Astrocyte (in vitro differentiated cells and primary cell): ENCODE measurements at regions not wholly inside any gene's neighbourhood (a gene's known extent, or its start where the extent isn't known, plus 50 kb on each side); places are given as distances from the start of the nearest gene placed in this dataset.
"Not testable (repeated sequence)": the region's sequence is repeated elsewhere in the genome, so short reads cannot be mapped to it uniquely, and the experiment has no call there.

Source experiments
- DNase-seq: peaks from one replicate; pipeline ENCODE4 v3.0.0-alpha.2; 2010; ENCODE audit warnings: low read depth
- FAIRE-seq: peaks from 2 replicates; lab custom pipeline; 2011; peaks lifted over from hg19 to GRCh38; lab: Jason Lieb, UNC
- H2AFZ ChIP-seq: 2 replicates; pipeline ENCODE4 v1.6.0; 2012; ENCODE audit warnings: low read depth, low read length, inconsistent platforms
- H3K27ac ChIP-seq: 2 replicates; pipeline ENCODE4 v1.5.1; 2011; ENCODE audit warnings: low read depth, low read length, inconsistent platforms
- H3K27me3 ChIP-seq: 2 replicates; pipeline ENCODE4 v1.6.0; 2011; ENCODE audit warnings: low read length, inconsistent platforms; ENCODE audit not compliant: insufficient read depth
- H3K36me3 ChIP-seq: 2 replicates; pipeline ENCODE4 v1.5.1; 2011; ENCODE audit warnings: low read length, inconsistent platforms; ENCODE audit not compliant: insufficient read depth
- H3K4me1 ChIP-seq: 2 replicates; pipeline ENCODE4 v1.5.1; 2011; ENCODE audit warnings: low read length, inconsistent platforms; ENCODE audit not compliant: insufficient read depth
- H3K4me2 ChIP-seq: 2 replicates; pipeline ENCODE4 v1.6.0; 2012; ENCODE audit warnings: low read length, inconsistent platforms
- H3K4me3 ChIP-seq: 2 replicates; pipeline ENCODE4 v1.5.1; 2011; ENCODE audit warnings: low read depth, mild to moderate bottlenecking, low read length, inconsistent platforms; ENCODE audit not compliant: insufficient read depth
- H3K79me2 ChIP-seq: 2 replicates; pipeline ENCODE4 v1.6.0; 2012; ENCODE audit warnings: mild to moderate bottlenecking, low read length, inconsistent platforms; ENCODE audit not compliant: insufficient read depth
- H3K9ac ChIP-seq: 2 replicates; pipeline ENCODE4 v1.6.0; 2012; ENCODE audit warnings: mild to moderate bottlenecking, low read length, inconsistent platforms
- H3K9me3 ChIP-seq: 2 replicates; pipeline ENCODE4 v1.5.1; 2012; ENCODE audit warnings: low read depth, mild to moderate bottlenecking, low read length, inconsistent platforms; ENCODE audit not compliant: insufficient read depth
- H4K20me1 ChIP-seq: 2 replicates; pipeline ENCODE4 v1.6.0; 2012; ENCODE audit warnings: low read length, inconsistent platforms; ENCODE audit not compliant: insufficient read depth
- H3K27ac Mint-ChIP-seq: one replicate; pipeline ENCODE4 v1.8.0; 2021; ENCODE audit warnings: mild to moderate bottlenecking, mixed read lengths; ENCODE audit not compliant: unreplicated experiment
- H3K27me3 Mint-ChIP-seq: one replicate; pipeline ENCODE4 v1.8.0; 2021; ENCODE audit warnings: low read depth, mixed read lengths; ENCODE audit not compliant: unreplicated experiment
- H3K36me3 Mint-ChIP-seq: one replicate; pipeline ENCODE4 v1.8.0; 2021; ENCODE audit warnings: low read depth, mixed read lengths; ENCODE audit not compliant: unreplicated experiment
- H3K4me1 Mint-ChIP-seq: one replicate; pipeline ENCODE4 v1.8.0; 2021; ENCODE audit warnings: low read depth, mixed read lengths; ENCODE audit not compliant: unreplicated experiment
- H3K4me3 Mint-ChIP-seq: one replicate; pipeline ENCODE4 v1.8.0; 2021; ENCODE audit warnings: mild to moderate bottlenecking, moderate library complexity, mixed read lengths; ENCODE audit not compliant: unreplicated experiment
- H3K9me3 Mint-ChIP-seq: one replicate; pipeline ENCODE4 v1.8.0; 2021; ENCODE audit warnings: mild to moderate bottlenecking, mixed read lengths; ENCODE audit not compliant: unreplicated experiment

DNA sequence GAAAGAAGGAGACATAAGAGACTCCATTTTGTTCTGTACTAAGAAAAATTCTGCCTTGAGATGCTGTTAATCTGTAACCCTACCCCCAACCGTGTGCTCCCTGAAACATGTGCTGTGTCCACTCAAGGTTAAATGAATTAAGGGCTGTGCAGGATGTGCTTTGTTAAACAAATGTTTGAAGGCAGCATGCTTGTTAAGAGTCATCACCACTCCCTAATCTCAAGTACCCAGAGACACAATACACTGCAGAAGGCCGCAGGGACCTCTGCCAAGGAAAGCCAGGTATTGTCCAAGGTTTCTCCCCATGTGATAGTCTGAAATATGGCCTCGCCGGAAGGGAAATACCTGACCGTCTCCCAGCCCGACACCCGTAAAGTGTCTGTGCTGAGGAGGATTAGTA, 152.4 kb upstream of the NOTCH2NLA start:
- H3K36me3 Mint-ChIP-seq, H3K27me3 ChIP-seq, H3K4me3 Mint-ChIP-seq, H3K9ac ChIP-seq, H4K20me1 ChIP-seq, FAIRE-seq, H3K4me2 ChIP-seq, H3K9me3 ChIP-seq, H3K27ac ChIP-seq, H3K4me3 ChIP-seq, DNase-seq, H3K27me3 Mint-ChIP-seq, H3K4me1 ChIP-seq, H2AFZ ChIP-seq, H3K27ac Mint-ChIP-seq, H3K9me3 Mint-ChIP-seq, H3K36me3 ChIP-seq, H3K79me2 ChIP-seq, H3K4me1 Mint-ChIP-seq: not testable (repeated sequence)

DNA sequence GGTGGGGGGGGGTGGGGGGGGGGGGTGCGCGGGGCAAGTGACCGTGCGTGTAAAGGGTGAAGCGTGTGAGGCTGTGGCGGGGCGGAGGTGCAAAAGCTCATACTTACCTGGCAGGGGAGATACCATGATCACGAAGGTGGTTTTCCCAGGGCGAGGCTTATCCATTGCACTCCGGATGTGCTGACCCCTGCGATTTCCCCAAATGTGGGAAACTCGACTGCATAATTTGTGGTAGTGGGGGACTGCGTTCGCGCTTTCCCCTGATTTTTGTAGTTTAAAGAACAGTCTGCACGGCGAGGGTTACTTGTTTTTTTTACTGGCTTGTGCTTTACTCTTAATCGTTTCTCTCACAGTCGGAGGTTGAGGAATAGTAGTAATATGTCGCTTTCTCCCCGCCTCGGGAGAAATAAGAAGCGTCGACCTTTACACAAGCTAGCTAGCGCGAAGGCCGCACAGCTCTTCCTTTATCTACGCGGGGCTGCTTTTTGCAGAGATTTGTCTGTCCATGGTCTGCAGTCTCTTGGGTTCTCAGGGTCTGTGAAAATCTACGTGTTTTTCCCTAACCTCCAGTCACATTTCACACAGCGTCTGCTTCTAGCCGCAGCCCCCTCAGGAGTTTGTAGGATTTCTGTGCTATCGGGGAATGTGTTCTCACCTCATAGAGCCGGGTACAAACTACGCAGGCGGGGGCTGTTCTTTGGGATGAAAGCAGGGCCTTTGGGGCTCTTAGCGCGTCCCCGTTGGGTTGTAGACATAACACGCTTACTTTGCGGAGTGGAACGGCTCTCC, 148.1 kb upstream of the NOTCH2NLA start:
- peak overlapping the region; percentile 97 for H3K27ac Mint-ChIP-seq
- H3K27me3 ChIP-seq = not testable (repeated sequence)

DNA sequence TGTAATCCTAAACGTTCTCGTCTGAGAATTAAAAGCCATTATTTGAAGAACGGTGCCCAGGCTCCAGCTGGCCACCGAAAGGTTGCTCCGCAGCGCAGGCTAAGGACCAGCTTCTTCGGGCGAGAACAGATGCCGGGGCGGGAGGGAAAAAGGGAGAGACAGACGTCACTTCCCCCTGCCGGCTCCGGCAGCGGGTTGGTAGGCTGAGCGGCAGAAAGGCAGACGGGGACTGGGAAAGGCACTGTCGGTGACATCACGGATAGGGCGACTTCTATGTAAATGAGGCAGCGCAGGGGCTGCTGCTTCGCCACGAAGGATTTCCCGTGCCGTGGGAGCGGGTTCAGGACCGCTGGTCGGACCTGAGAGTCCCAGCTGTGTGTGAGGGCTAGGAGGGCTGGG, 147.5 kb upstream of the NOTCH2NLA start:
- not testable (repeated sequence) for H2AFZ ChIP-seq, H3K27me3 Mint-ChIP-seq, H3K4me1 ChIP-seq, H3K9me3 Mint-ChIP-seq, H3K4me3 ChIP-seq, H4K20me1 ChIP-seq, H3K9me3 ChIP-seq, H3K36me3 ChIP-seq, H3K27me3 ChIP-seq, FAIRE-seq, H3K79me2 ChIP-seq, H3K36me3 Mint-ChIP-seq, H3K4me1 Mint-ChIP-seq
- Histone ChIP-seq H3K9ac (peak overlapping the region; percentile 68), H3K4me2 (peak overlapping the region; percentile 68), H3K27ac (peak overlapping the region; percentile 58)
- peak overlapping the region; percentile 97 for H3K27ac Mint-ChIP-seq
- peak; percentile 64 for DNase-seq
- H3K4me3 Mint-ChIP-seq = peak overlapping the region; percentile 83

More for the DNA sequence above, 148.1 kb upstream of the NOTCH2NLA start:
- H3K79me2 ChIP-seq, H3K4me1 ChIP-seq, H3K4me1 Mint-ChIP-seq, H3K9me3 ChIP-seq, H3K36me3 ChIP-seq, H3K27me3 Mint-ChIP-seq, H4K20me1 ChIP-seq, H2AFZ ChIP-seq, H3K4me3 ChIP-seq, H3K36me3 Mint-ChIP-seq, FAIRE-seq, H3K9me3 Mint-ChIP-seq: not testable (repeated sequence)
- DNase-seq = peak; percentile 98
- H3K27ac ChIP-seq = peak overlapping the region; percentile 58
- H3K4me2 ChIP-seq = peak overlapping the region; percentile 62
- peak overlapping the region; percentile 51 for H3K4me3 Mint-ChIP-seq
- peak overlapping the region; percentile 68 for H3K9ac ChIP-seq

GRCh38 chr1:146375108-146375507, 146.3 kb upstream of the NOTCH2NLA start:
- not testable (repeated sequence) for DNase-seq, H3K4me3 ChIP-seq
- peak overlapping the region; percentile 57 for H3K4me3 Mint-ChIP-seq

DNA sequence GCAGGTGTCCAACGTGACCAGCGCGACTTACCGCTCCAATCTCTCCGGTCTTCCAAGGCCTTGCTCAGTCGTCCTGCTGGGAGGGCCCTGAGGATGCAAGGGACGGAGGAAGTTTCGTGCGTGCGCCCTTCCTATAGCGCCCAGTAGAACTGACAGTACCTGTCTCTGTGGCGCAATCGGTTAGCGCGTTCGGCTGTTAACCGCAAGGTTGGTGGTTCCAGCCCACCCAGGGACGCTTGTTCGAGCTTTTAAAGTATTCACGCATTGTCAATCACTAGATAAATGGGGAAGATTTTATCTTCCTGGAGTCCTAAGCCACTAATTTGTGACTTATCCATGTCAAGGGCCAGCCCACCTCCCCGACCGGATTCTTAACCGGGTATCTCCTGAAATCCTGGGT, 141.1 kb upstream of the NOTCH2NLA start:
- not testable (repeated sequence) for H3K4me1 ChIP-seq, H3K27ac ChIP-seq, H3K27ac Mint-ChIP-seq, H4K20me1 ChIP-seq, H3K27me3 ChIP-seq, H3K36me3 ChIP-seq, H3K9me3 ChIP-seq, H3K79me2 ChIP-seq, H3K27me3 Mint-ChIP-seq, FAIRE-seq, H3K36me3 Mint-ChIP-seq, H3K9me3 Mint-ChIP-seq, H3K9ac ChIP-seq, H3K4me1 Mint-ChIP-seq
- peak overlapping the region; percentile 60 for H2AFZ ChIP-seq
- H3K4me2 ChIP-seq = peak overlapping the region; percentile 76
- H3K4me3 ChIP-seq = peak overlapping the region; percentile 39
- peak; percentile 64 for DNase-seq
- peak overlapping the region; percentile 80 for H3K4me3 Mint-ChIP-seq

More at GRCh38 chr1:146375108-146375507, 146.3 kb upstream of the NOTCH2NLA start:
- peak overlapping the region; percentile 34 for H3K27ac Mint-ChIP-seq
- H3K4me2 ChIP-seq, H3K9me3 Mint-ChIP-seq, H2AFZ ChIP-seq, H3K9ac ChIP-seq, H3K9me3 ChIP-seq, H3K4me1 Mint-ChIP-seq, H3K36me3 Mint-ChIP-seq, H3K4me1 ChIP-seq, H3K27me3 ChIP-seq, H3K79me2 ChIP-seq, FAIRE-seq, H3K27ac ChIP-seq, H3K36me3 ChIP-seq, H4K20me1 ChIP-seq, H3K27me3 Mint-ChIP-seq: not testable (repeated sequence)

DNA sequence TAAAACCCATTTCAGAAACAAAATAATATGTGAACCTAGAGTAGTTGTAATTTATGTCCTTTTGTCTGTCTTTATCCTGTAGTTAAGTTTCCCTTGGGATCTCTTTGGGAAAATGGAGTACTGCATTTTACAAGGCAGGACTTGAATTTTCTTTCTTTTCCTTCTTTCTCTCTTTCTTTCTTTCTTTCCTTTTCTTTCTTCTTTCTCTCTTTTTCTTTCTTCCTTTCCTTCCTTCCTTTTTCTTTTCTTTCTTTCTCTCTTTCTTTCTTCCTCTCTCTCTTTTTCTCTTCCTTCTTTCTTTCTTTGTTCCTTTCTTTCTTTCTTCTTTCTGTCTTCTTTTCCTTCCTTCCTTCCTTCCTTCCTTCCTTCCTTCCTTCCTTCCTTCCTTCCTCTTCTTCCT, 126.6 kb upstream of the NOTCH2NLA start:
- H3K79me2 ChIP-seq, H3K27me3 ChIP-seq, H3K27me3 Mint-ChIP-seq, H3K4me3 Mint-ChIP-seq, DNase-seq, H3K9me3 Mint-ChIP-seq, FAIRE-seq, H2AFZ ChIP-seq, H3K9me3 ChIP-seq, H3K9ac ChIP-seq, H3K27ac ChIP-seq, H3K27ac Mint-ChIP-seq, H3K4me1 Mint-ChIP-seq, H3K4me2 ChIP-seq, H4K20me1 ChIP-seq, H3K36me3 Mint-ChIP-seq, H3K36me3 ChIP-seq, H3K4me1 ChIP-seq, H3K4me3 ChIP-seq: not testable (repeated sequence)
